GM19193 (cell line): ENCODE measurements at regions not wholly inside any gene's neighbourhood (a gene's known extent, or its start where the extent isn't known, plus 50 kb on each side); places are given as distances from the start of the nearest gene placed in this dataset.

Experiments
- POLR2A ChIP-seq: IDR thresholded peaks from 4 replicates; pipeline ENCODE4 v1.6.1; 2011; ENCODE audit not compliant: insufficient read depth, insufficient read length; ENCODE audit errors: extremely low read depth

GRCh38 chr2:147647816-147648215 lies 197.0 kb upstream of the ACVR2A start:
- no peak for TF ChIP-seq POLR2A

- no peak for TF ChIP-seq POLR2A
Observed at GRCh38 chr2:147646818-147647468, 197.9 kb upstream of the ACVR2A start.

- TF ChIP-seq POLR2A = no peak
Observed at GRCh38 chr2:147644491-147644890, 200.3 kb upstream of the ACVR2A start.

GRCh38 chr2:147642765-147643164 lies 202.1 kb upstream of the ACVR2A start:
- TF ChIP-seq POLR2A = no peak

GRCh38 chr2:147641651-147642050 lies 203.2 kb upstream of the ACVR2A start:
- TF ChIP-seq POLR2A = no peak

GRCh38 chr2:147639891-147640290 lies 204.9 kb upstream of the ACVR2A start:
- TF ChIP-seq POLR2A = no peak

GRCh38 chr2:147639386-147639785 lies 205.4 kb upstream of the ACVR2A start:
- TF ChIP-seq POLR2A = no peak

- TF ChIP-seq POLR2A = no peak
Observed at GRCh38 chr2:147636886-147637285, 207.9 kb upstream of the ACVR2A start.

- TF ChIP-seq POLR2A = no peak
Observed at GRCh38 chr2:147636238-147636882, 208.5 kb upstream of the ACVR2A start.

- no peak for TF ChIP-seq POLR2A
Observed at GRCh38 chr2:147634826-147635225, 210.0 kb upstream of the ACVR2A start.

- TF ChIP-seq POLR2A = no peak
Observed at GRCh38 chr2:147632198-147632597, 212.6 kb upstream of the ACVR2A start.

GRCh38 chr2:147631294-147631693 lies 213.5 kb upstream of the ACVR2A start:
- no peak for TF ChIP-seq POLR2A

GRCh38 chr2:147630585-147630984 lies 214.2 kb upstream of the ACVR2A start:
- no peak for TF ChIP-seq POLR2A

- TF ChIP-seq POLR2A = no peak
Observed at GRCh38 chr2:147628971-147629421, 215.8 kb upstream of the ACVR2A start.

GRCh38 chr2:147623328-147623727 lies 221.5 kb upstream of the ACVR2A start:
- TF ChIP-seq POLR2A = no peak

GRCh38 chr2:147621656-147622197 lies 223.1 kb upstream of the ACVR2A start:
- TF ChIP-seq POLR2A = no peak
